ENCODE measurements at regions not wholly inside any gene's neighbourhood (a gene's known extent, or its start where the extent isn't known, plus 50 kb on each side); places are given as distances from the start of the nearest gene placed in this dataset.

GRCh38 chr10:34031400-34031799, 696.9 kb upstream of the NRP1 start:
- DNase-seq: peak in 1 of 3 donors; percentile 55
- Histone ChIP-seq H3K27me3 (no peaks in the 10 kb centered on the region), H3K27ac (no peak overlapping the region), H3K4me3 (no peak overlapping the region), H3K36me3 (no peaks in the 10 kb centered on the region), H3K4me1 (no peaks in the 10 kb centered on the region), H3K9me3 (no peaks in the 10 kb centered on the region)
- no peak for TF ChIP-seq POLR2A (IDR thresholded peaks at IDR 0.05)

- Histone ChIP-seq H3K36me3 (no peaks in the 10 kb centered on the region), H3K27ac (no peak overlapping the region)
- TF ChIP-seq POLR2A (IDR thresholded peaks at IDR 0.05) (no peak), CTCF (IDR thresholded peaks at IDR 0.05) (no peak)
Measured at GRCh38 chr10:34029455-34029854, 695.0 kb upstream of the NRP1 start.

GRCh38 chr10:34028936-34029335, 694.5 kb upstream of the NRP1 start:
- Histone ChIP-seq H3K27ac (no peak overlapping the region), H3K36me3 (no peaks in the 10 kb centered on the region), H3K27me3 (no peaks in the 10 kb centered on the region), H3K4me1 (no peaks in the 10 kb centered on the region), H3K9me3 (no peaks in the 10 kb centered on the region), H3K4me3 (no peak overlapping the region)
- TF ChIP-seq POLR2A (IDR thresholded peaks at IDR 0.05) (no peak), CTCF (IDR thresholded peaks at IDR 0.05) (no peak)
- no peak for DNase-seq

More at GRCh38 chr10:34029455-34029854, 695.0 kb upstream of the NRP1 start:
- no peaks in the 10 kb centered on the region for H3K4me1 ChIP-seq
- H3K9me3 ChIP-seq: no peaks in the 10 kb centered on the region
- DNase-seq: no peak
- no peaks in the 10 kb centered on the region for H3K27me3 ChIP-seq
- no peak overlapping the region for H3K4me3 ChIP-seq

- TF ChIP-seq CTCF (IDR thresholded peaks at IDR 0.05): no peak
- TF ChIP-seq POLR2A (IDR thresholded peaks at IDR 0.05): no peak
- Histone ChIP-seq H3K36me3 (no peaks in the 10 kb centered on the region), H3K9me3 (no peaks in the 10 kb centered on the region), H3K4me3 (no peak overlapping the region), H3K27ac (no peak overlapping the region), H3K4me1 (no peaks in the 10 kb centered on the region), H3K27me3 (no peaks in the 10 kb centered on the region)
- no peak for DNase-seq
Measured at GRCh38 chr10:34024693-34025425, 690.4 kb upstream of the NRP1 start.

GRCh38 chr10:34024282-34024681, 689.8 kb upstream of the NRP1 start:
- TF ChIP-seq POLR2A (IDR thresholded peaks at IDR 0.05): no peak
- no peak for TF ChIP-seq CTCF (IDR thresholded peaks at IDR 0.05)
- Histone ChIP-seq H3K36me3 (no peaks in the 10 kb centered on the region), H3K4me3 (no peak overlapping the region), H3K27me3 (no peaks in the 10 kb centered on the region), H3K9me3 (no peaks in the 10 kb centered on the region), H3K27ac (no peak overlapping the region), H3K4me1 (no peaks in the 10 kb centered on the region)
- DNase-seq: no peak

GRCh38 chr10:34022195-34022594, 687.7 kb upstream of the NRP1 start:
- H3K4me1 ChIP-seq: no peaks in the 10 kb centered on the region
- TF ChIP-seq CTCF (IDR thresholded peaks at IDR 0.05): no peak
- no peak for TF ChIP-seq POLR2A (IDR thresholded peaks at IDR 0.05)
- no peak overlapping the region for H3K27ac ChIP-seq
- H3K27me3 ChIP-seq: no peaks in the 10 kb centered on the region
- H3K4me3 ChIP-seq: no peak overlapping the region
- DNase-seq: no peak
- no peaks in the 10 kb centered on the region for H3K9me3 ChIP-seq
- no peaks in the 10 kb centered on the region for H3K36me3 ChIP-seq
